HEK293T (cell line): ENCODE measurements at regions not wholly inside any gene's neighbourhood (a gene's known extent, or its start where the extent isn't known, plus 50 kb on each side); places are given as distances from the start of the nearest gene placed in this dataset.

Source experiments
- ARNT ChIP-seq: fragments of 450-650 bp; IDR thresholded peaks from 2 replicates; pipeline ENCODE4 v1.6.1; 2017; ENCODE audit warnings: mild to moderate bottlenecking
- CTBP1 ChIP-seq: fragments of 450-650 bp; IDR thresholded peaks from 2 replicates; pipeline ENCODE4 v1.6.1; 2016; ENCODE audit warnings: borderline replicate concordance
- FOXA1 ChIP-seq: fragments of 450-650 bp; IDR thresholded peaks from 2 replicates; pipeline ENCODE4 v1.6.1; 2016; ENCODE audit warnings: mild to moderate bottlenecking
- FOXK2 ChIP-seq: fragments of 450-650 bp; IDR thresholded peaks from 2 replicates; pipeline ENCODE4 v1.6.1; 2016; ENCODE audit warnings: mild to moderate bottlenecking
- FOXM1 ChIP-seq: fragments of 450-650 bp; IDR thresholded peaks from 2 replicates; pipeline ENCODE4 v1.6.1; 2017; ENCODE audit warnings: mild to moderate bottlenecking, borderline replicate concordance
- LEF1 ChIP-seq: fragments of 450-650 bp; IDR thresholded peaks from 2 replicates; pipeline ENCODE4 v1.6.1; 2017; ENCODE audit warnings: mild to moderate bottlenecking, borderline replicate concordance
- SP1 ChIP-seq: fragments of 450-650 bp; IDR thresholded peaks from 2 replicates; pipeline ENCODE4 v1.6.1; 2017
- SUZ12 ChIP-seq: fragments of 450-650 bp; IDR thresholded peaks from 2 replicates; pipeline ENCODE4 v1.6.1; 2016; ENCODE audit warnings: mild to moderate bottlenecking
- ZNF384 ChIP-seq: fragments of 450-650 bp; IDR thresholded peaks from 2 replicates; pipeline ENCODE4 v1.6.1; 2016
- TF ChIP-seq, protein P1 (sequence below): fragments of 450-650 bp; IDR thresholded peaks from 2 replicates; pipeline ENCODE4 v1.6.1; 2016

DNA sequence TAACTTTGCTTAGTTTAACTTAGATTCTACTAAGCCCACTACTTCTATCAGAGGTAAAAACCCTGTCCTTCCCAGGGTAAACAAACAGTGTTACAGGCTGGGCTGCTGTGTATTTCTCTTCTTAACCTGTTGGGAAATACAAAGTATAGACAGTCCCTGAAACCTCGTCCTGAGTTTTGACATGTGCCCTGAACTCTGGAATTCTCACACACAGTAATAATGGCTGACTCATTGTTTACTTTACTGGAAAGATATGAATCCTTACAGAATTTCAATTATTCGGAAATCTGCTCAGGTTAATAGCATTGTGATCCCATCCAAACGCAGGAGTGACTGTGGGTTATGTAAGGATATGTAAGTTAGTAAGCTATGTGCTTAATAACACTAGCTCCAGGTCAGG lies 199.1 kb downstream of the TMEM114 start:
- no peak for TF ChIP-seq SP1
- TF ChIP-seq, protein P1, sequence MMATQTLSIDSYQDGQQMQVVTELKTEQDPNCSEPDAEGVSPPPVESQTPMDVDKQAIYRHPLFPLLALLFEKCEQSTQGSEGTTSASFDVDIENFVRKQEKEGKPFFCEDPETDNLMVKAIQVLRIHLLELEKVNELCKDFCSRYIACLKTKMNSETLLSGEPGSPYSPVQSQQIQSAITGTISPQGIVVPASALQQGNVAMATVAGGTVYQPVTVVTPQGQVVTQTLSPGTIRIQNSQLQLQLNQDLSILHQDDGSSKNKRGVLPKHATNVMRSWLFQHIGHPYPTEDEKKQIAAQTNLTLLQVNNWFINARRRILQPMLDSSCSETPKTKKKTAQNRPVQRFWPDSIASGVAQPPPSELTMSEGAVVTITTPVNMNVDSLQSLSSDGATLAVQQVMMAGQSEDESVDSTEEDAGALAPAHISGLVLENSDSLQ: no peak
- TF ChIP-seq FOXA1: no peak
- TF ChIP-seq ARNT: no peak
- no peak for TF ChIP-seq LEF1
- no peak for TF ChIP-seq FOXK2
- TF ChIP-seq FOXM1: no peak
- no peak for TF ChIP-seq SUZ12
- TF ChIP-seq CTBP1: no peak
- TF ChIP-seq ZNF384: no peak
